Thyroid gland (tissue), 4 donors: ENCODE measurements at regions not wholly inside any gene's neighbourhood (a gene's known extent, or its start where the extent isn't known, plus 50 kb on each side); places are given as distances from the start of the nearest gene placed in this dataset.

Experiments
- DNase-seq, 2 donors: peaks; one replicate each; pipeline ENCODE4 v3.0.0-alpha.2; 2019
- H3K27ac ChIP-seq, 3 donors: fragments of 200-600 bp; sonication (generic); 1 replicate in 2 of 3; 2 replicates in 1 of 3; pipeline ENCODE4 v1.5.1; 2016 to 2019; ENCODE audit warnings: mild to moderate bottlenecking in 1 of 3, moderate library complexity in 1 of 3
- H3K27me3 ChIP-seq: fragments of 200-600 bp; sonication (generic); one replicate; pipeline ENCODE4 v1.5.1; 2019
- H3K36me3 ChIP-seq, 2 donors: fragments of 200-600 bp; sonication (generic); one replicate each; pipeline ENCODE4 v1.5.1; 2016 to 2019
- H3K4me1 ChIP-seq, 2 donors: fragments of 200-600 bp; sonication (generic); one replicate each; pipeline ENCODE4 v1.5.1; 2017 to 2019
- H3K4me3 ChIP-seq, 3 donors: fragments of 200-600 bp; sonication (generic); replicated peaks in 1 of 3; 1 replicate in 2 of 3; 2 replicates in 1 of 3; pipeline ENCODE4 v1.5.1; 2016; ENCODE audit warnings: mild to moderate bottlenecking in 1 of 3
- H3K9me3 ChIP-seq: fragments of 200-600 bp; sonication (generic); one replicate; pipeline ENCODE4 v1.5.1; 2017
- CTCF ChIP-seq, 6 experiments: fragments of 200-600 bp in 3 of 6; fragments of 450-650 bp in 3 of 6; sonication (generic) in 3 of 6; IDR thresholded peaks; one replicate each; pipeline ENCODE4 v1.5.1; 2016 to 2019; ENCODE audit warnings: antibody characterized with exemption in 6 of 6, mild to moderate bottlenecking in 2 of 6, inconsistent platforms in 1 of 6, moderate library complexity in 1 of 6
- POLR2A ChIP-seq, 2 donors: fragments of 450-650 bp; IDR thresholded peaks; one replicate each; pipeline ENCODE4 v1.6.1; 2017; ENCODE audit warnings: antibody characterized with exemption in 2 of 2, mild to moderate bottlenecking in 2 of 2, moderate library complexity in 1 of 2
- WGBS, 2 donors: methylation state at CpG; one replicate each; pipeline ENCODE4 v1.1.5; 2017; 5-methylcytosine and 5-hydroxymethylcytosine counted together
- intact Hi-C: fragments of 100-400 bp; cut with DNase I; formaldehyde crosslinking; loops from one replicate; pipeline ENCODE4 v1.15.1; 2023

GRCh38 chr18:26780520-26781325 lies 84.8 kb downstream of the AQP4 start:
- intact Hi-C loops = no loop called here
- H3K9me3 ChIP-seq = no peaks in the 10 kb centered on the region
- H3K4me1 ChIP-seq = no peaks in the 10 kb centered on the region
- 72 to 81% methylated on average over 5 of the region's 5 CpGs for WGBS, 2 donors
- H3K36me3 ChIP-seq = no peaks in the 10 kb centered on the region
- DNase-seq = no peak
- H3K27me3 ChIP-seq = no peaks in the 10 kb centered on the region
- no peak overlapping the region for H3K4me3 ChIP-seq
- no peak for TF ChIP-seq CTCF (IDR thresholded peaks at IDR 0.05)
- TF ChIP-seq POLR2A (IDR thresholded peaks at IDR 0.05) = no peak
- no peak overlapping the region for H3K27ac ChIP-seq

GRCh38 chr18:26778054-26778393 lies 87.5 kb downstream of the AQP4 start:
- Histone ChIP-seq H3K36me3 (no peaks in the 10 kb centered on the region), H3K4me3 (no peak overlapping the region), H3K27ac (no peak overlapping the region), H3K4me1 (no peaks in the 10 kb centered on the region), H3K9me3 (no peaks in the 10 kb centered on the region), H3K27me3 (no peaks in the 10 kb centered on the region)
- TF ChIP-seq CTCF (IDR thresholded peaks at IDR 0.05) (no peak), POLR2A (IDR thresholded peaks at IDR 0.05) (no peak)
- intact Hi-C loops = no loop called here
- DNase-seq = no peak

GRCh38 chr18:26777351-26778053 lies 88.0 kb downstream of the AQP4 start:
- Histone ChIP-seq H3K9me3 (no peaks in the 10 kb centered on the region), H3K36me3 (no peaks in the 10 kb centered on the region), H3K27ac (no peak overlapping the region), H3K27me3 (no peaks in the 10 kb centered on the region), H3K4me1 (no peaks in the 10 kb centered on the region), H3K4me3 (no peak overlapping the region)
- 59 to 65% methylated on average over 7 of the region's 7 CpGs for WGBS, 2 donors
- TF ChIP-seq CTCF (IDR thresholded peaks at IDR 0.05) = no peak
- no peak for TF ChIP-seq POLR2A (IDR thresholded peaks at IDR 0.05)
- no peak for DNase-seq
- intact Hi-C loops = no loop called here

GRCh38 chr18:26772691-26773090 lies 92.8 kb downstream of the AQP4 start:
- Histone ChIP-seq H3K4me3 (no peak overlapping the region), H3K9me3 (no peaks in the 10 kb centered on the region), H3K27ac (no peak overlapping the region), H3K27me3 (no peaks in the 10 kb centered on the region), H3K4me1 (no peaks in the 10 kb centered on the region), H3K36me3 (no peaks in the 10 kb centered on the region)
- no peak for DNase-seq
- intact Hi-C loops = loop anchor here (5.0 kb wide), 1 partner anchor 150 kb away; no protein-coding TSS in a partner anchor
- 74 to 81% methylated on average over 2 of the region's 2 CpGs for whole genome bisulfite sequencing, 2 donors
- no peak for TF ChIP-seq POLR2A (IDR thresholded peaks at IDR 0.05)
- TF ChIP-seq CTCF (IDR thresholded peaks at IDR 0.05) = no peak

- H3K4me1 ChIP-seq = no peaks in the 10 kb centered on the region
- WGBS, 2 donors = 21 to 22% methylated on average over 1 of the region's 1 CpG
Observed at GRCh38 chr18:26771524-26771923, 94.0 kb downstream of the AQP4 start.

More at GRCh38 chr18:26771524-26771923, 94.0 kb downstream of the AQP4 start:
- H3K4me3 ChIP-seq = no peak overlapping the region
- H3K27me3 ChIP-seq = no peaks in the 10 kb centered on the region
- DNase-seq = peak; percentile 35 to 44
- no peak overlapping the region for H3K27ac ChIP-seq
- intact Hi-C loops = loop anchor here (5.0 kb wide), 1 partner anchor 149 kb away; no protein-coding TSS in a partner anchor
- TF ChIP-seq POLR2A (IDR thresholded peaks at IDR 0.05) (no peak), CTCF (IDR thresholded peaks at IDR 0.05) (peak; percentile 22 to 74 (median 64))
- no peaks in the 10 kb centered on the region for H3K9me3 ChIP-seq
- no peaks in the 10 kb centered on the region for H3K36me3 ChIP-seq
